HepG2 (cell line): ENCODE measurements at regions not wholly inside any gene's neighbourhood (a gene's known extent, or its start where the extent isn't known, plus 50 kb on each side); places are given as distances from the start of the nearest gene placed in this dataset.

Experiments
- ATAC-seq: fragments of 200-7000 bp; cut with Tn5 transposase; 3 replicates; pipeline ENCODE4 v1.9.1; 2020; ENCODE audit warnings: mild to moderate bottlenecking, moderate library complexity
- BruUV-seq: library from RNA; stranded (reverse); fragments of 400-500 nt; replicated peaks from 2 replicates; lab custom pipeline; 2021; lab: Mats Ljungman, UMichigan
- CTCF ChIA-PET: fragments of 300-600 bp; formaldehyde crosslinking; extraction: SDS; loops from one replicate; lab custom pipeline; 2021; ENCODE audit warnings: low total read pairs, inconsistent platforms, low intra/inter-chr PET ratio; lab: Yijun Ruan, JAX
- POLR2A ChIA-PET: fragments of 350-600 bp; sonication (Branson Sonifier 250); formaldehyde crosslinking; loops from one replicate; lab custom pipeline; 2020; ENCODE audit warnings: antibody characterized with exemption, inconsistent platforms; lab: Yijun Ruan, JAX
- DNase-seq: peaks from one replicate; pipeline ENCODE4 v3.0.0-alpha.2; 2015; ENCODE audit warnings: low spot score
- FAIRE-seq: peaks from 3 replicates; lab custom pipeline; 2011; peaks lifted over from hg19 to GRCh38; lab: Jason Lieb, UNC
- H2AFZ ChIP-seq: one replicate; pipeline ENCODE4 v1.6.1; 2011; ENCODE audit warnings: low read length, inconsistent platforms
- H3K27ac ChIP-seq: fragments of 300-600 bp; 3 replicates; pipeline ENCODE4 v1.8.0; 2011; ENCODE audit warnings: mixed run types, mild to moderate bottlenecking, mixed read lengths, low read length, inconsistent platforms; ENCODE audit not compliant: insufficient read depth; ENCODE audit errors: extremely low read length
- H3K27me3 ChIP-seq, 2 experiments: fragments of 200-600 bp in 1 of 2; 2 replicates in 1 of 2; 3 replicates in 1 of 2; pipeline versions ENCODE4 v1.6.0 to v1.8.0; 2011; ENCODE audit warnings: low read length in 2 of 2, mild to moderate bottlenecking in 2 of 2, moderate library complexity in 2 of 2, inconsistent platforms in 1 of 2; ENCODE audit not compliant: insufficient read depth in 2 of 2, control insufficient read depth in 1 of 2
- H3K36me3 ChIP-seq, 2 experiments: fragments of 200-600 bp in 1 of 2; replicated peaks in 1 of 2; 2 replicates in 1 of 2; 3 replicates in 1 of 2; pipeline versions ENCODE4 v1.5.1 to v1.8.0; 2011; ENCODE audit warnings: low read length in 2 of 2, inconsistent platforms in 1 of 2; ENCODE audit not compliant: insufficient read depth in 2 of 2, control insufficient read depth in 1 of 2
- H3K4me1 ChIP-seq: 2 replicates; pipeline ENCODE4 v1.5.1; 2012; ENCODE audit warnings: low read length, inconsistent platforms; ENCODE audit not compliant: insufficient read depth
- H3K4me2 ChIP-seq: 2 replicates; pipeline ENCODE4 v1.6.0; 2011; ENCODE audit warnings: low read depth, low read length, inconsistent platforms
- H3K4me3 ChIP-seq, 3 experiments: fragments of 200-600 bp in 1 of 3; sonication (generic), shearing (Covaris generic) in 1 of 3; replicated peaks in 1 of 3; 2 replicates each; pipeline ENCODE4 v1.5.1; 2011 to 2016; ENCODE audit warnings: low read length in 3 of 3, inconsistent platforms in 2 of 3, low read depth in 2 of 3, mild to moderate bottlenecking in 2 of 3, control low read depth in 1 of 3, mixed read lengths in 1 of 3; ENCODE audit not compliant: insufficient read depth in 1 of 3
- H3K79me2 ChIP-seq: one replicate; pipeline ENCODE4 v1.6.1; 2011; ENCODE audit warnings: low read length, inconsistent platforms; ENCODE audit not compliant: insufficient read depth
- H3K9ac ChIP-seq: 2 replicates; pipeline ENCODE4 v1.6.0; 2011; ENCODE audit warnings: mild to moderate bottlenecking, low read depth, low read length, inconsistent platforms; ENCODE audit not compliant: insufficient read depth
- H3K9me3 ChIP-seq: 2 replicates; pipeline ENCODE4 v1.5.1; 2012; ENCODE audit warnings: mild to moderate bottlenecking, low read length
- H4K20me1 ChIP-seq: 2 replicates; pipeline ENCODE4 v1.6.0; 2011; ENCODE audit warnings: inconsistent platforms, mild to moderate bottlenecking, low read length, moderate library complexity; ENCODE audit not compliant: insufficient read depth
- ARID5B ChIP-seq: IDR thresholded peaks from 2 replicates; pipeline ENCODE4 v1.4.0; 2020; ENCODE audit warnings: mild to moderate bottlenecking, missing genetic modification reagents
- BHLHE40 ChIP-seq: IDR thresholded peaks from 2 replicates; pipeline ENCODE4 v1.6.1; 2011; ENCODE audit warnings: low read length, improper control_type of control experiment
- KDM4B ChIP-seq: sonication (generic); formaldehyde crosslinking; IDR thresholded peaks from 2 replicates; pipeline ENCODE4 v1.4.0; 2020; ENCODE audit warnings: missing genetic modification reagents
- MIER3 ChIP-seq: IDR thresholded peaks from 2 replicates; pipeline ENCODE4 v1.6.1; 2016; ENCODE audit warnings: missing compliant biosample characterization, borderline replicate concordance
- TOE1 ChIP-seq: sonication (generic); formaldehyde crosslinking; IDR thresholded peaks from 2 replicates; pipeline ENCODE4 v1.4.0; 2020; ENCODE audit warnings: mild to moderate bottlenecking, missing genetic modification reagents
- TOPORS ChIP-seq: sonication (generic); formaldehyde crosslinking; IDR thresholded peaks from 2 replicates; pipeline ENCODE4 v1.8.0; 2023; ENCODE audit warnings: mild to moderate bottlenecking, missing genetic modification reagents
- ZBTB38 ChIP-seq: sonication (generic); formaldehyde crosslinking; IDR thresholded peaks from 2 replicates; pipeline ENCODE4 v1.5.1; 2020; ENCODE audit warnings: mild to moderate bottlenecking, missing genetic modification reagents
- ZNF24 ChIP-seq: fragments of 450-650 bp; IDR thresholded peaks from 2 replicates; pipeline ENCODE4 v1.6.1; 2017; ENCODE audit warnings: antibody characterized with exemption, mild to moderate bottlenecking
- ZNF3 ChIP-seq: IDR thresholded peaks from 2 replicates; pipeline ENCODE4 v1.7.0; 2017; ENCODE audit warnings: inconsistent platforms
- ZNF34 ChIP-seq: sonication (generic); formaldehyde crosslinking; IDR thresholded peaks from 2 replicates; pipeline ENCODE4 v1.4.0; 2020; ENCODE audit warnings: mild to moderate bottlenecking, missing genetic modification reagents, borderline replicate concordance
- ZNF788 ChIP-seq: sonication (generic); formaldehyde crosslinking; IDR thresholded peaks from 2 replicates; pipeline ENCODE4 v1.5.0; 2020; ENCODE audit warnings: mild to moderate bottlenecking, missing genetic modification reagents, borderline replicate concordance
- WGBS: methylation state at CpG from one replicate; pipeline ENCODE4 v1.1.6; 2017; ENCODE audit warnings: low lambda C conversion rate; 5-methylcytosine and 5-hydroxymethylcytosine counted together
- in situ Hi-C: cut with HindIII; loops from 2 replicates; pipeline ENCODE4 v1.10.0; 2017; ENCODE audit warnings: low pct_unique_long_range_greater_than_20kb; ENCODE audit not compliant: extremely low pct_ligation_motif_present
- intact Hi-C: fragments of 100-400 bp; cut with micrococcal nuclease; formaldehyde crosslinking; loops from one replicate; pipeline ENCODE4 v1.10.0; 2022; ENCODE audit not compliant: unreplicated experiment
- TF ChIP-seq, protein P1 (sequence below): conservative IDR thresholded peaks from 2 replicates; pipeline ENCODE4 v1.6.1; 2018; ENCODE audit warnings: missing genetic modification reagents

DNA sequence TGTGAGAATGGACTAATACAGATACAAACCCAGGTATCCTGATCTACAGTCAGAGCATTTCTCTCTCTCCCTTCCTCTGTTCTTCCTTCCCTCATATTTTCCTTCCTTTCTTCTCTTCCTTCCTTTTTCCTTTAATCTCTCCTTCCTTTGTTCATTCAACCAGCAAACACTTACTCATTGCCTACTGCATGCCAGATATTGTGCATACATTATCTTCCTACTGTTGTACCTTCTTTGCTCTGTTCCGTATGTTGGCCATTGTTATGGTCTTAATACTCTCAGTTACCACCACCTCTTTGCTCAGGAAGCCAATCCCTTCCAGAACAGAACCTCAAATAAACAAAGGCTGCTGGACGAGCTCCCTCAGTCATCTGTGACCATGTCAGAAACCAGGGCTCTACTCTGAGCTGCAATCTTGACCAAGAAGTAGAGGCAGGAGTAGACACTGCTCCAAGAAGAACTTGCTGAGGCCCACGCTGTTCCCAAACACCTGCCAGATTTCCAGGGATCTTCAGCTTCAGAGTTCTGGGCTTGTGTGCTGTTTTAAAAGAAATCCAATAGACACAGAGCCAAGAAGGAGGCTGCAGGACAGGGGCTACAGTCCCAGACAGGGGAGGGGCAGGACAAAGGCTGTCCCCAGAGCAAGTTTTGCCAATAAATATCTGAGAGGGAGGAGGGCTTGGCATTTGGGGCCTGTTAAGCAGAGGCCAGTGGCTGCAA, 526.7 kb upstream of the TBX3 start (continued):
- TF ChIP-seq ZNF34 (CRISPR knock-in tag) (no peak), ZNF3 (CRISPR knock-in tag) (no peak), ZNF788 (CRISPR knock-in tag) (no peak), ZBTB38 (CRISPR knock-in tag) (no peak), BHLHE40 (no peak), TOE1 (CRISPR knock-in tag) (no peak), ARID5B (CRISPR knock-in tag) (no peak)
- TF ChIP-seq, protein P1, sequence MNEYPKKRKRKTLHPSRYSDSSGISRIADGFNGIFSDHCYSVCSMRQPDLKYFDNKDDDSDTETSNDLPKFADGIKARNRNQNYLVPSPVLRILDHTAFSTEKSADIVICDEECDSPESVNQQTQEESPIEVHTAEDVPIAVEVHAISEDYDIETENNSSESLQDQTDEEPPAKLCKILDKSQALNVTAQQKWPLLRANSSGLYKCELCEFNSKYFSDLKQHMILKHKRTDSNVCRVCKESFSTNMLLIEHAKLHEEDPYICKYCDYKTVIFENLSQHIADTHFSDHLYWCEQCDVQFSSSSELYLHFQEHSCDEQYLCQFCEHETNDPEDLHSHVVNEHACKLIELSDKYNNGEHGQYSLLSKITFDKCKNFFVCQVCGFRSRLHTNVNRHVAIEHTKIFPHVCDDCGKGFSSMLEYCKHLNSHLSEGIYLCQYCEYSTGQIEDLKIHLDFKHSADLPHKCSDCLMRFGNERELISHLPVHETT (CRISPR knock-in tag): no peak

DNA sequence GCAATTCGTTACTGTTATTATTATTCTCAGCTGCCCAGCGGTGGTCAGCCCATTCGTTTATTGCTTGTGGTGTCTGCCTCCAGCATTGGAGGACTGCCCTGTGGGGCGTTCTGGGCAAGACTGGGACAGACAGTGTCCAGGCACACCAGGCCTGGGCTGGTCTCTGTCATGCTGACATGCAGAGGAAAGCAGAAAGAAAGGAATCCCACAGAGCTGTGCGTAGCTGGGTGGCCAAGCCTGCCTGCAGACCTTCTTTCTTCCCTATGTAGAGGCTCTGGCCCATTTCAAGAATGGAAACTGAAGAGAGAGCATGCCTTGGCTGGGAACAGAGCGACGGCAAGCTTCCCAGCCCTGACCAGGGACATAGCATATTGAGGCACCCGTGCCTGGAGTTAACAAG, 525.3 kb upstream of the TBX3 start:
- H3K27me3 ChIP-seq: peaks cover 0 to 9% of the 10 kb centered on the region in 2 experiments; a peak in 2 of 5 replicates
- no peak overlapping the region for H3K4me2 ChIP-seq
- no peak for FAIRE-seq
- no peak for ATAC-seq
- no peaks in the 10 kb centered on the region for H3K36me3 ChIP-seq
- in situ Hi-C loops: no loop called here
- no peak overlapping the region for H3K27ac ChIP-seq
- H3K79me2 ChIP-seq: no peaks in the 10 kb centered on the region
- POLR2A ChIA-PET: no interaction called here
- intact Hi-C loops: no loop called here
- CTCF ChIA-PET: no interaction called here
- TF ChIP-seq ZNF24 (no peak), MIER3 (CRISPR knock-in tag) (no peak), TOPORS (CRISPR knock-in tag) (no peak), KDM4B (no peak)
- BruUV-seq: no TSS peak
- no peaks in the 10 kb centered on the region for H4K20me1 ChIP-seq
- H3K9me3 ChIP-seq: no peaks in the 10 kb centered on the region
- H2AFZ ChIP-seq: no peak overlapping the region
- no peak overlapping the region for H3K4me3 ChIP-seq
- no peaks in the 10 kb centered on the region for H3K4me1 ChIP-seq
- DNase-seq: no peak
- no peak overlapping the region for H3K9ac ChIP-seq
- 38% methylated on average over 8 of the region's 8 CpGs for WGBS
